Breast epithelium (tissue), 3 donors: ENCODE measurements at regions not wholly inside any gene's neighbourhood (a gene's known extent, or its start where the extent isn't known, plus 50 kb on each side); places are given as distances from the start of the nearest gene placed in this dataset.

ENCODE experiments used
- POLR2AphosphoS5 ChIP-seq, 3 donors: sonication (generic); formaldehyde crosslinking; IDR thresholded peaks; one replicate each; pipeline ENCODE4 v1.6.1; 2017; ENCODE audit warnings: antibody characterized with exemption in 3 of 3
- TF ChIP-seq, protein P1 (sequence below), 3 donors: fragments of 450-650 bp; IDR thresholded peaks; one replicate each; pipeline ENCODE4 v1.5.1; 2016 to 2017; ENCODE audit warnings: antibody characterized with exemption in 3 of 3, mild to moderate bottlenecking in 3 of 3, moderate library complexity in 3 of 3

DNA sequence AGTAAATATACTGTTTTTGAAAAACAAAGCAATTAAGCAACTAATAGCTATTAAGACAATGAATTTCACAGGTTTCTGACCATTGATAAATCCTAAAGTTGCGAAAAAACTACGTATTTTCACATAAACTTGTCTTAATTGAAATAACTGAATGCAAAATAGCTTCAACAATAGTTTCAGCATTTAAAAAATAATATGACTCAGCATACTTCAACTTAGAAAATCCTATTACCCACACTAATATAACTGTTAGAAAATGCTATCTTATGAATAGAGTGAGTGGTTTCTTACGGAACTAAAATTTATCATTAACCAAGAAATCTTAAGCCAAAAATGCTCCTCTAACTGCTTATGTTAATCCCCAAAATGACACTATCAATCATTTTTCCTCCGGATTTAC is 183.9 kb downstream of the AVL9 start:
- TF ChIP-seq POLR2AphosphoS5 (IDR thresholded peaks at IDR 0.05), result no peak
- TF ChIP-seq, protein P1, sequence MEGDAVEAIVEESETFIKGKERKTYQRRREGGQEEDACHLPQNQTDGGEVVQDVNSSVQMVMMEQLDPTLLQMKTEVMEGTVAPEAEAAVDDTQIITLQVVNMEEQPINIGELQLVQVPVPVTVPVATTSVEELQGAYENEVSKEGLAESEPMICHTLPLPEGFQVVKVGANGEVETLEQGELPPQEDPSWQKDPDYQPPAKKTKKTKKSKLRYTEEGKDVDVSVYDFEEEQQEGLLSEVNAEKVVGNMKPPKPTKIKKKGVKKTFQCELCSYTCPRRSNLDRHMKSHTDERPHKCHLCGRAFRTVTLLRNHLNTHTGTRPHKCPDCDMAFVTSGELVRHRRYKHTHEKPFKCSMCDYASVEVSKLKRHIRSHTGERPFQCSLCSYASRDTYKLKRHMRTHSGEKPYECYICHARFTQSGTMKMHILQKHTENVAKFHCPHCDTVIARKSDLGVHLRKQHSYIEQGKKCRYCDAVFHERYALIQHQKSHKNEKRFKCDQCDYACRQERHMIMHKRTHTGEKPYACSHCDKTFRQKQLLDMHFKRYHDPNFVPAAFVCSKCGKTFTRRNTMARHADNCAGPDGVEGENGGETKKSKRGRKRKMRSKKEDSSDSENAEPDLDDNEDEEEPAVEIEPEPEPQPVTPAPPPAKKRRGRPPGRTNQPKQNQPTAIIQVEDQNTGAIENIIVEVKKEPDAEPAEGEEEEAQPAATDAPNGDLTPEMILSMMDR (IDR thresholded peaks at IDR 0.05), result no peak
